Tibial artery (tissue), 4 donors: ENCODE measurements at regions not wholly inside any gene's neighbourhood (a gene's known extent, or its start where the extent isn't known, plus 50 kb on each side); places are given as distances from the start of the nearest gene placed in this dataset.

Source experiments
- DNase-seq, 2 donors: peaks; one replicate each; pipeline ENCODE4 v3.0.0-alpha.2; 2019
- H3K27ac ChIP-seq, 2 donors: fragments of 200-600 bp; sonication (generic) in 1 of 2; 1 replicate in 1 of 2; 2 replicates in 1 of 2; pipeline ENCODE4 v1.5.1; 2018 to 2019; ENCODE audit warnings: mild to moderate bottlenecking in 1 of 2
- H3K27me3 ChIP-seq, 2 donors: fragments of 200-600 bp; sonication (generic) in 1 of 2; one replicate each; pipeline versions ENCODE4 v1.5.1 to v1.6.0; 2016 to 2019
- H3K36me3 ChIP-seq, 3 donors: fragments of 200-600 bp; sonication (generic) in 2 of 3; one replicate each; pipeline ENCODE4 v1.5.1; 2016 to 2019; ENCODE audit warnings: mild to moderate bottlenecking in 2 of 3
- H3K4me1 ChIP-seq, 4 donors: fragments of 200-600 bp; sonication (generic) in 2 of 4; 1 replicate in 3 of 4; 2 replicates in 1 of 4; pipeline ENCODE4 v1.5.1; 2016 to 2019
- H3K4me3 ChIP-seq, 2 donors: fragments of 200-600 bp; sonication (generic) in 1 of 2; 1 replicate in 1 of 2; 2 replicates in 1 of 2; pipeline ENCODE4 v1.5.1; 2018 to 2019; ENCODE audit warnings: mild to moderate bottlenecking in 2 of 2
- H3K9me3 ChIP-seq, 3 donors: fragments of 200-600 bp; sonication (generic) in 1 of 3; one replicate each; pipeline ENCODE4 v1.5.1; 2016 to 2019
- CTCF ChIP-seq, 2 experiments: fragments of 200-600 bp in 1 of 2; fragments of 450-650 bp in 1 of 2; IDR thresholded peaks; one replicate each; pipeline ENCODE4 v1.5.1; 2017 to 2019; ENCODE audit warnings: antibody characterized with exemption in 2 of 2, mild to moderate bottlenecking in 1 of 2, moderate library complexity in 1 of 2
- intact Hi-C: fragments of 100-400 bp; cut with DNase I; formaldehyde crosslinking; loops from one replicate; pipeline ENCODE4 v1.15.0; 2023; ENCODE audit warnings: low total_unique reads

DNA sequence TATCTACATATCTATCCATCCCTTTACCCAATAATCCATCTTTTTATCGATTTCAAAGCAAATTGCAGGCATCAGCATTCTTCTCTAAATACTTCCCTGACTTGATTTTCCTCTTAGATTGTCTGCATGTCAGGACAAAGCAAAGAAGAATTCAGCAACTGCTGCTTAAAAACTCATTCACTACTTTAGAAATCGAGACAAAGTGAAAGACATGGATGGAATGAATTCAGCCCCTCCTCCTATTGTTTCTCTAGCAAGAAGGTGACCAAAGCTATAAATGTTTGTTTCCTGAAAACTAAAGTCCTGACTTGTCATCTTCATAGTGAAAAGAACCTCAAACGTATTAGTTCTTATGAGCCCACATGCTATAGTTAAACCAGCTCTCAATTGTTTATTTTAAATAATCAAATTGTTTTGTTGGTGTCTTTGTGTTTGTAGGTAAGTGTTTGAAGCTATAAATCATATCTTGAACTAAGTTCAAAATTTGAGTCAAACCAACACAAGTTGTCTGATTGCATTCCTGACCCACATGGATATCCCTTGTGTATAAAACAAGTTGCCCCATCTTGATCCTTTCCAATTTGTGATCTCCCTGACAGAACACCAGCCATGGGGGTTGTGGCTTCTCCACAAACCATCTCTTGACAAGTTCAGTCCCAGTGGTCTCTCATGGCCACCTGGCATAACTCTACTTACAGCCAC, 58.6 kb upstream of the ARHGAP5 start:
- H3K36me3 ChIP-seq, result no peaks in the 10 kb centered on the region
- intact Hi-C loops, result no loop called here
- TF ChIP-seq CTCF (IDR thresholded peaks at IDR 0.05), result no peak
- H3K9me3 ChIP-seq, result no peaks in the 10 kb centered on the region
- no peak for DNase-seq
- H3K27ac ChIP-seq, result peak overlapping the region; percentile 29 to 31
- no peaks in the 10 kb centered on the region for H3K27me3 ChIP-seq
- H3K4me1 ChIP-seq, result peaks cover 0 to 16% (median 10%) of the 10 kb centered on the region in 4 donors
- no peak overlapping the region for H3K4me3 ChIP-seq

DNA sequence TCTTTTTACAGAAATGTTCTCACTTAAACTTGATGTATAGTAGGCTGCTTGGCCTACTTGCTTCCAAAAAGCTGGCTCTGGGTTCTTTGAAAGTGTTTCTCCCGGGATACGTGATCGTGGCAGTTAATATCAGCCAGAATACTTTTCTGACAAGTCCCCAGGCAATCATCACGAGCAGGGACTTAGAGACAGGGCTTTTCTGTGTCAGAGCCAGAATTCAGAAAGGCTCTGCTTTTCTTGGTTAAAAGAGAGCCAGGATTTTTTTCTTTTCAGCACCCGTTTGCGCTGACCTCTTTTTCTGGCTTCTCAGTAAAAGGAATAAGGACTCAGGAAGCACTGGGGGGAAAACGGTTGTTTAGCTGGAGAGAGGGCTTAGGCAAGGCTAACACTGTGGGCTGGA, 57.8 kb upstream of the ARHGAP5 start:
- no peaks in the 10 kb centered on the region for H3K27me3 ChIP-seq
- intact Hi-C loops, result no loop called here
- TF ChIP-seq CTCF (IDR thresholded peaks at IDR 0.05), result no peak
- H3K27ac ChIP-seq, result peak overlapping the region; percentile 29 to 31
- H3K4me1 ChIP-seq, result peaks cover 0 to 16% (median 10%) of the 10 kb centered on the region in 4 donors
- no peak overlapping the region for H3K4me3 ChIP-seq
- H3K9me3 ChIP-seq, result no peaks in the 10 kb centered on the region
- no peak for DNase-seq
- H3K36me3 ChIP-seq, result no peaks in the 10 kb centered on the region

DNA sequence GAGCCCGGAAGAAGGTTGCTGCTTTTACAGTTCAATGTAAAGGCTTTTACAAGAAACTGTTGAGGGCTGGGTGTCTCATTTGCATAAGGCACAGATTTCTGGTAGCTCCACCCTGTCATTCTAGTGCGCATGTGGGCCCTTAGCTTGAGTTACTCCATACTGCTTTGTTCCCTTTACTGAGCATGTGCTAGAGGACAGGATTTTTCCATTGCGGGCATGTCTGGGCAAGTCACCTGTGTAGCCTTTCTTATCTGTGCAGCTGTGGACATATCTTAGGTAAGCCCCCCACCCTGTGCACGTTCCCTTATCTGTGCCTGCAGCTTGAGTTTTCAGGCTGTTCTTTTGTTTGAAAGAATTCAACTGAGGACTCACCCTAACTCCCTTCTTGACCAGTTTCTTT, 56.2 kb upstream of the ARHGAP5 start:
- Histone ChIP-seq H3K9me3 (no peaks in the 10 kb centered on the region), H3K4me3 (no peak overlapping the region), H3K4me1 (peaks cover 0 to 16% (median 10%) of the 10 kb centered on the region in 4 donors), H3K27ac (no peak overlapping the region), H3K36me3 (no peaks in the 10 kb centered on the region), H3K27me3 (no peaks in the 10 kb centered on the region)
- TF ChIP-seq CTCF (IDR thresholded peaks at IDR 0.05), result no peak
- DNase-seq, result no peak
- intact Hi-C loops, result no loop called here

- intact Hi-C loops, result no loop called here
Observed at GRCh38 chr14:32021341-32021740, 55.8 kb upstream of the ARHGAP5 start.

DNA sequence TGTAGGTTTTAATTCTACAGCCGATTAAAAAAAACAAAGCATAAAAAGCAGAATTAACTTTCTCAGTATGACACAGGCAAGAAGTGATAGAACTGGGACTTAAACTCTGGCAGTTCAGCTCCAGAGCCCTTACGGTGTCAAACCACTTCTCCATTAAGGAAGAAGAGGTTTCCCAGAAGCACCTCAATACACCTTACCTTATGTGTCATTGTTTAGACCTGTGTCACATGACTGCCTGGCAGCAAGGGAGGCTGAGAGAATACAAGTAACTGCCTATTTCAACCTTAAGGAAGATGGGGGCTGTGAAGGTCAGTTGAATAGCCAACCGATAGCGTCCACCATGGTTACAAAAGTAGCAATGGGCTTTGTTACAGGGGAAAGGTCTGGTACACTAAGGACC, 54.6 kb upstream of the ARHGAP5 start:
- Histone ChIP-seq H3K27me3 (no peaks in the 10 kb centered on the region), H3K4me3 (no peak overlapping the region), H3K4me1 (peaks cover 0 to 16% (median 10%) of the 10 kb centered on the region in 4 donors), H3K27ac (no peak overlapping the region), H3K9me3 (no peaks in the 10 kb centered on the region), H3K36me3 (no peaks in the 10 kb centered on the region)
- TF ChIP-seq CTCF (IDR thresholded peaks at IDR 0.05), result no peak
- intact Hi-C loops, result no loop called here
- DNase-seq, result no peak

More at GRCh38 chr14:32021341-32021740, 55.8 kb upstream of the ARHGAP5 start:
- TF ChIP-seq CTCF (IDR thresholded peaks at IDR 0.05), result no peak
- no peak for DNase-seq
- peaks cover 0 to 16% (median 10%) of the 10 kb centered on the region in 4 donors for H3K4me1 ChIP-seq
- no peaks in the 10 kb centered on the region for H3K9me3 ChIP-seq
- no peaks in the 10 kb centered on the region for H3K36me3 ChIP-seq
- H3K27me3 ChIP-seq, result no peaks in the 10 kb centered on the region
- H3K4me3 ChIP-seq, result no peak overlapping the region
- no peak overlapping the region for H3K27ac ChIP-seq
